IMR-90 (cell line): ENCODE measurements at regions not wholly inside any gene's neighbourhood (a gene's known extent, or its start where the extent isn't known, plus 50 kb on each side); places are given as distances from the start of the nearest gene placed in this dataset.

ENCODE experiments used
- ATAC-seq: fragments of 200-7000 bp; cut with Tn5 transposase; 2 replicates; pipeline ENCODE4 v1.9.1; 2020; ENCODE audit warnings: low read depth, mild to moderate bottlenecking, moderate library complexity
- BruUV-seq: library from RNA; stranded (reverse); fragments of 400-500 nt; replicated peaks from 2 replicates; lab custom pipeline; 2021; lab: Mats Ljungman, UMichigan
- CTCF ChIA-PET: fragments of 300-600 bp; formaldehyde crosslinking; extraction: SDS; loops from one replicate; lab custom pipeline; 2021; ENCODE audit warnings: antibody characterized with exemption; lab: Yijun Ruan, JAX
- POLR2A ChIA-PET: fragments of 300-600 bp; sonication (Branson Sonifier 250); formaldehyde crosslinking; loops from one replicate; lab custom pipeline; 2022; ENCODE audit warnings: antibody characterized with exemption; ENCODE audit not compliant: unreplicated experiment; lab: Charles Lee
- DNase-seq: peaks from one replicate; pipeline ENCODE4 v3.0.0; 2013
- H2AFZ ChIP-seq: replicated peaks from 2 replicates; pipeline ENCODE3; 2013; ENCODE audit warnings: low read length, mild to moderate bottlenecking; ENCODE audit not compliant: poor library complexity
- H2AK5ac ChIP-seq: 2 replicates; pipeline ENCODE4 v1.6.1; 2013; ENCODE audit warnings: low read depth, low read length, inconsistent platforms
- H2AK9ac ChIP-seq: replicated peaks from 2 replicates; pipeline ENCODE3; 2013; ENCODE audit warnings: mild to moderate bottlenecking, low read depth, low read length, moderate library complexity; ENCODE audit not compliant: poor library complexity
- H2BK120ac ChIP-seq: 2 replicates; pipeline ENCODE4 v1.6.1; 2013; ENCODE audit warnings: low read depth, low read length, inconsistent platforms
- H2BK15ac ChIP-seq: 3 replicates; pipeline ENCODE4 v1.6.1; 2013; ENCODE audit warnings: low read depth, low read length, inconsistent platforms
- H2BK20ac ChIP-seq: 2 replicates; pipeline ENCODE4 v1.6.1; 2013; ENCODE audit warnings: low read depth, mild to moderate bottlenecking, inconsistent platforms, low read length, moderate library complexity
- H2BK5ac ChIP-seq: 2 replicates; pipeline ENCODE4 v1.6.1; 2013; ENCODE audit warnings: mild to moderate bottlenecking, low read depth, low read length, inconsistent platforms; ENCODE audit not compliant: poor library complexity, severe bottlenecking
- H3K14ac ChIP-seq: replicated peaks from 2 replicates; pipeline ENCODE4 v1.6.1; 2013; ENCODE audit warnings: low read depth, low read length, inconsistent platforms
- H3K18ac ChIP-seq: 2 replicates; pipeline ENCODE4 v1.6.1; 2013; ENCODE audit warnings: low read depth, low read length, control low read depth
- H3K23ac ChIP-seq: 2 replicates; pipeline ENCODE4 v1.6.1; 2013; ENCODE audit warnings: low read depth, low read length, inconsistent platforms
- H3K27ac ChIP-seq: 2 replicates; pipeline ENCODE4 v1.5.1; 2013; ENCODE audit warnings: mild to moderate bottlenecking, control low read depth, low read length; ENCODE audit not compliant: insufficient read depth
- H3K27me3 ChIP-seq: 2 replicates; pipeline ENCODE4 v1.6.1; 2013; ENCODE audit warnings: low read length; ENCODE audit not compliant: control insufficient read depth, insufficient read depth
- H3K36me3 ChIP-seq: 2 replicates; pipeline ENCODE4 v1.6.1; 2013; ENCODE audit warnings: low read length, mixed read lengths; ENCODE audit not compliant: control insufficient read depth, insufficient read depth
- H3K4ac ChIP-seq: 2 replicates; pipeline ENCODE4 v1.6.1; 2013; ENCODE audit warnings: low read depth, low read length, inconsistent platforms
- H3K4me1 ChIP-seq: 2 replicates; pipeline ENCODE4 v1.6.1; 2013; ENCODE audit warnings: low read length, mixed read lengths; ENCODE audit not compliant: control insufficient read depth, insufficient read depth
- H3K4me2 ChIP-seq: 2 replicates; pipeline ENCODE4 v1.6.1; 2013; ENCODE audit warnings: low read depth, mild to moderate bottlenecking, control low read depth, low read length, moderate library complexity
- H3K4me3 ChIP-seq: 2 replicates; pipeline ENCODE4 v1.5.1; 2013; ENCODE audit warnings: low read depth, mild to moderate bottlenecking, control low read depth, low read length, moderate library complexity; ENCODE audit not compliant: insufficient read depth
- H3K56ac ChIP-seq: 2 replicates; pipeline ENCODE4 v1.6.1; 2013; ENCODE audit warnings: low read length, inconsistent platforms; ENCODE audit not compliant: insufficient read depth; ENCODE audit errors: extremely low read depth
- H3K79me1 ChIP-seq, 2 experiments: 2 replicates each; pipeline ENCODE4 v1.6.1; 2013; ENCODE audit warnings: low read length in 2 of 2, inconsistent platforms in 1 of 2, low read depth in 1 of 2
- H3K9ac ChIP-seq: 2 replicates; pipeline ENCODE4 v1.6.1; 2013; ENCODE audit warnings: low read depth, low read length, control low read depth
- H3K9me1 ChIP-seq: 2 replicates; pipeline ENCODE4 v1.6.1; 2013; ENCODE audit warnings: low read length, inconsistent platforms; ENCODE audit not compliant: insufficient read depth
- H3K9me3 ChIP-seq: 2 replicates; pipeline ENCODE4 v1.6.1; 2013; ENCODE audit warnings: low read length; ENCODE audit not compliant: control insufficient read depth, insufficient read depth
- H4K20me1 ChIP-seq: 2 replicates; pipeline ENCODE4 v1.6.1; 2013; ENCODE audit warnings: low read length, inconsistent platforms; ENCODE audit not compliant: insufficient read depth
- H4K5ac ChIP-seq: 2 replicates; pipeline ENCODE4 v1.6.1; 2013; ENCODE audit warnings: mild to moderate bottlenecking, low read depth, low read length, control low read depth
- H4K8ac ChIP-seq, 2 experiments: 2 replicates each; pipeline ENCODE4 v1.6.1; 2013; ENCODE audit warnings: low read depth in 2 of 2, low read length in 2 of 2, control low read depth in 1 of 2, inconsistent platforms in 1 of 2
- H4K91ac ChIP-seq: 2 replicates; pipeline ENCODE4 v1.6.1; 2013; ENCODE audit warnings: low read depth, low read length, inconsistent platforms; ENCODE audit not compliant: insufficient read depth
- CEBPB ChIP-seq: IDR thresholded peaks from 2 replicates; pipeline ENCODE4 v1.6.1; 2012; ENCODE audit warnings: low read depth, low read length, improper control_type of control experiment
- CHD1 ChIP-seq: IDR thresholded peaks from 2 replicates; pipeline ENCODE4 v1.6.1; 2012; ENCODE audit warnings: low read depth, low read length, improper control_type of control experiment
- FOS ChIP-seq: fragments of 150-350 bp; IDR thresholded peaks from 2 replicates; pipeline ENCODE4 v1.6.1; 2016; ENCODE audit warnings: low read depth, low read length
- WGBS, 2 experiments: methylation state at CpG; one replicate each; pipeline versions ENCODE4 v1.1.5 to v1.1.7; 2013; ENCODE audit warnings: missing lambda C conversion rate in 2 of 2; ENCODE audit not compliant: insufficient read length in 1 of 2; ENCODE audit errors: extremely low coverage in 2 of 2; 5-methylcytosine and 5-hydroxymethylcytosine counted together
- dilution Hi-C: fragments of 300-500 bp; cut with HindIII; formaldehyde crosslinking; loops from one replicate; pipeline ENCODE4 v1.14.3; 2018; ENCODE audit warnings: low sequenced_read_pairs; ENCODE audit not compliant: unreplicated experiment
- in situ Hi-C: fragments of 300-500 bp; cut with MboI; formaldehyde crosslinking; loops from 3 replicates; pipeline ENCODE4 v1.14.3; 2019; ENCODE audit warnings: low sequenced_read_pairs, inconsistent platforms, mixed read lengths
- intact Hi-C: fragments of 100-400 bp; cut with micrococcal nuclease; formaldehyde crosslinking; loops from 2 replicates; pipeline ENCODE4 v1.10.0; 2022
- TF ChIP-seq, protein P1 (sequence below): conservative IDR thresholded peaks from 2 replicates; pipeline ENCODE4 v1.5.1; 2012; ENCODE audit warnings: mild to moderate bottlenecking, low read depth, low read length, improper control_type of control experiment
- TF ChIP-seq, protein P2 (sequence below): fragments of 150-350 bp; IDR thresholded peaks from 2 replicates; pipeline ENCODE4 v1.6.1; 2017; ENCODE audit warnings: mild to moderate bottlenecking, antibody characterized with exemption, low read length, low read depth

DNA sequence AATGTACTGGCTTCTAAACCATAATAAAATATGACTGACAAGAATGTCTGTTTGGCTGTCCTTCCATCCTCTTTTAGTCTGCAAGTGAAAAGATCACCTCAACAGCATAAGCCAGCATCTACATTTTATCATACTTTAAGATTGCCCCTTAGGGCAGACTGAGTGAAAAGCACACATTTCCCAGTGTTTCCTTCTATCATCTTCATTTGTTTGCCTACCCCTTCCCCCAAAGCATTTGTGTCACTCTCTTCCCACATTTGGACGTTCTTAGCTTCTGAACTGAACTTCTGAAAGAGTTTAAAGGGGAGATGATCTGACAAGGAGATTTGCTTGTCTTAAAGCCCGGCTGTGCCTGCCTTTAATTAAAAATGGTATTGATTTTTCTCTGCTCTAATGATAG lies 322.2 kb downstream of the SPATA17 start:
- TF ChIP-seq CEBPB (no peak), FOS (no peak), CHD1 (no peak)
- TF ChIP-seq, protein P1, sequence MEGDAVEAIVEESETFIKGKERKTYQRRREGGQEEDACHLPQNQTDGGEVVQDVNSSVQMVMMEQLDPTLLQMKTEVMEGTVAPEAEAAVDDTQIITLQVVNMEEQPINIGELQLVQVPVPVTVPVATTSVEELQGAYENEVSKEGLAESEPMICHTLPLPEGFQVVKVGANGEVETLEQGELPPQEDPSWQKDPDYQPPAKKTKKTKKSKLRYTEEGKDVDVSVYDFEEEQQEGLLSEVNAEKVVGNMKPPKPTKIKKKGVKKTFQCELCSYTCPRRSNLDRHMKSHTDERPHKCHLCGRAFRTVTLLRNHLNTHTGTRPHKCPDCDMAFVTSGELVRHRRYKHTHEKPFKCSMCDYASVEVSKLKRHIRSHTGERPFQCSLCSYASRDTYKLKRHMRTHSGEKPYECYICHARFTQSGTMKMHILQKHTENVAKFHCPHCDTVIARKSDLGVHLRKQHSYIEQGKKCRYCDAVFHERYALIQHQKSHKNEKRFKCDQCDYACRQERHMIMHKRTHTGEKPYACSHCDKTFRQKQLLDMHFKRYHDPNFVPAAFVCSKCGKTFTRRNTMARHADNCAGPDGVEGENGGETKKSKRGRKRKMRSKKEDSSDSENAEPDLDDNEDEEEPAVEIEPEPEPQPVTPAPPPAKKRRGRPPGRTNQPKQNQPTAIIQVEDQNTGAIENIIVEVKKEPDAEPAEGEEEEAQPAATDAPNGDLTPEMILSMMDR, result no peak
- TF ChIP-seq, protein P2, sequence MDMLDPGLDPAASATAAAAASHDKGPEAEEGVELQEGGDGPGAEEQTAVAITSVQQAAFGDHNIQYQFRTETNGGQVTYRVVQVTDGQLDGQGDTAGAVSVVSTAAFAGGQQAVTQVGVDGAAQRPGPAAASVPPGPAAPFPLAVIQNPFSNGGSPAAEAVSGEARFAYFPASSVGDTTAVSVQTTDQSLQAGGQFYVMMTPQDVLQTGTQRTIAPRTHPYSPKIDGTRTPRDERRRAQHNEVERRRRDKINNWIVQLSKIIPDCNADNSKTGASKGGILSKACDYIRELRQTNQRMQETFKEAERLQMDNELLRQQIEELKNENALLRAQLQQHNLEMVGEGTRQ, result no peak
- Histone ChIP-seq H3K9me1 (no peaks in the 10 kb centered on the region), H2BK120ac (no peak overlapping the region), H3K9me3 (0 out of 2 replicates have a peak, but pooled peaks cover 2% of the 10 kb centered on the region), H2BK5ac (no peak overlapping the region), H3K14ac (no peak overlapping the region), H3K18ac (no peak overlapping the region), H2AFZ (no peak overlapping the region), H2BK20ac (no peak overlapping the region), H2BK15ac (no peak overlapping the region), H3K4me1 (no peaks in the 10 kb centered on the region), H3K36me3 (no peaks in the 10 kb centered on the region), H4K5ac (no peak overlapping the region), H3K4me2 (no peak overlapping the region), H4K91ac (no peak overlapping the region), H3K9ac (no peak overlapping the region), H3K56ac (no peak overlapping the region), H3K4me3 (no peak overlapping the region), H2AK5ac (no peak overlapping the region), H4K20me1 (no peaks in the 10 kb centered on the region), H3K27ac (no peak overlapping the region), H3K27me3 (no peaks in the 10 kb centered on the region), H3K79me1 (no peaks in the 10 kb centered on the region), H4K8ac (no peak overlapping the region), H3K4ac (no peak overlapping the region), H2AK9ac (no peak overlapping the region), H3K23ac (no peak overlapping the region)
- ATAC-seq (no peak), DNase-seq (no peak)
- in situ Hi-C loops, result no loop called here
- no CpG with 5 or more reads among the region's 2 CpGs for WGBS, 2 experiments
- ChIA-PET POLR2A (no interaction called here), CTCF (no interaction called here)
- intact Hi-C loops, result no loop called here
- dilution Hi-C loops, result no loop called here
- no TSS peak for BruUV-seq
